ENCODE measurements at regions not wholly inside any gene's neighbourhood (a gene's known extent, or its start where the extent isn't known, plus 50 kb on each side); places are given as distances from the start of the nearest gene placed in this dataset.

GRCh38 chr22:34784056-34784455, 281.9 kb upstream of the ISX start:
- TF ChIP-seq, protein P1, sequence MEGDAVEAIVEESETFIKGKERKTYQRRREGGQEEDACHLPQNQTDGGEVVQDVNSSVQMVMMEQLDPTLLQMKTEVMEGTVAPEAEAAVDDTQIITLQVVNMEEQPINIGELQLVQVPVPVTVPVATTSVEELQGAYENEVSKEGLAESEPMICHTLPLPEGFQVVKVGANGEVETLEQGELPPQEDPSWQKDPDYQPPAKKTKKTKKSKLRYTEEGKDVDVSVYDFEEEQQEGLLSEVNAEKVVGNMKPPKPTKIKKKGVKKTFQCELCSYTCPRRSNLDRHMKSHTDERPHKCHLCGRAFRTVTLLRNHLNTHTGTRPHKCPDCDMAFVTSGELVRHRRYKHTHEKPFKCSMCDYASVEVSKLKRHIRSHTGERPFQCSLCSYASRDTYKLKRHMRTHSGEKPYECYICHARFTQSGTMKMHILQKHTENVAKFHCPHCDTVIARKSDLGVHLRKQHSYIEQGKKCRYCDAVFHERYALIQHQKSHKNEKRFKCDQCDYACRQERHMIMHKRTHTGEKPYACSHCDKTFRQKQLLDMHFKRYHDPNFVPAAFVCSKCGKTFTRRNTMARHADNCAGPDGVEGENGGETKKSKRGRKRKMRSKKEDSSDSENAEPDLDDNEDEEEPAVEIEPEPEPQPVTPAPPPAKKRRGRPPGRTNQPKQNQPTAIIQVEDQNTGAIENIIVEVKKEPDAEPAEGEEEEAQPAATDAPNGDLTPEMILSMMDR (IDR thresholded peaks at IDR 0.05; ENCODE audit: low read depth, low read length) = no peak
- H3K4me3 ChIP-seq (ENCODE audit: low read depth, low read length) = no peak overlapping the region

DNA sequence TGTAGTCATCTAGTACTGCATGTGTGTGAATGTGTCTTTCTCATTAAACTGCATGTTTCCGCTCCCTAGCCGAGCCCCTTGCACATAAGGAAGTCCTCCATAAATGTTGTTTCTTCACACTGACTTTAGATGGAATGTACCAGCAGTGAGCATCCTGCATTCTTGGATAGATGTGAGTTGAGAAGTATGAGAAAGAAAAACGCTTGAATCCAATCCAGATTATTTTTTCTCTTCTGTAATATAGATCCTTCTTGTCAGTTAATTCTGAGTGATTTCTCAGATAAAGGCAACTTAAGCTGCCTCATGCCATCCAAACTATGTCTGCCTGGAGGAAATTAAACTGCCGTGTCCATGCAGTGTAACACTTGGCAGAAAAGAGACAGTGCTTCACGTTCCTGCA, 268.1 kb upstream of the ISX start:
- TF ChIP-seq, protein P1 (IDR thresholded peaks at IDR 0.05; ENCODE audit: low read depth, low read length) = no peak
- no peak overlapping the region for H3K4me3 ChIP-seq (ENCODE audit: low read depth, low read length)

- TF ChIP-seq, protein P1 (IDR thresholded peaks at IDR 0.05; ENCODE audit: low read depth, low read length) = no peak
- no peak overlapping the region for H3K4me3 ChIP-seq (ENCODE audit: low read depth, low read length)
These were observed 267.4 kb upstream of the ISX start for GRCh38 chr22:34798605-34799004.

- TF ChIP-seq, protein P1 (IDR thresholded peaks at IDR 0.05; ENCODE audit: low read depth, low read length) = no peak
- H3K4me3 ChIP-seq (ENCODE audit: low read depth, low read length) = no peak overlapping the region
These were observed 265.5 kb upstream of the ISX start for GRCh38 chr22:34800260-34800980.

- TF ChIP-seq, protein P1 (IDR thresholded peaks at IDR 0.05; ENCODE audit: low read depth, low read length) = no peak
- no peak overlapping the region for H3K4me3 ChIP-seq (ENCODE audit: low read depth, low read length)
These were observed 264.7 kb upstream of the ISX start for GRCh38 chr22:34801221-34801620.

DNA sequence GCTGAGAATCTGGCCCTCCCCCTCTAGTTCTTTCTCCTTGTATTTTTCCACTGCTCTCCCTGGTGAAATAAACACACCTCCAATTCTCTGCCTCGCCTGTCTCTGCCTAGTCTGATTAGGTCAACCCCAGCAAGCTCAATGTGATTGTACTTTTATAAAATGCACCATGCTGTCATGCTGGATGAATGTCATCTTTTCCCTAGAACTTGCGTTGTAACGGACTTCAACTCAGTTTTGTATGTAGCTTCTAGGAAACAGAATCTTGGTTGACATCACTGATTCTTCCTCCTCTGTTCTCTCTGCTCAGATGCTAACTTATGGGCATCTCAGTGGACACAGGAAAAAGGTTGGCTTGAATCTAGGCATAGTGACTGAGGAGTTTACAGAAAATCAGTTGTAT, 261.9 kb upstream of the ISX start:
- H3K4me3 ChIP-seq (ENCODE audit: low read depth, low read length) = no peak overlapping the region
- TF ChIP-seq, protein P1 (IDR thresholded peaks at IDR 0.05; ENCODE audit: low read depth, low read length) = no peak

GRCh38 chr22:34804604-34805003, 261.4 kb upstream of the ISX start:
- TF ChIP-seq, protein P1 (IDR thresholded peaks at IDR 0.05; ENCODE audit: low read depth, low read length) = no peak
- H3K4me3 ChIP-seq (ENCODE audit: low read depth, low read length) = no peak overlapping the region
